ENCODE measurements at regions not wholly inside any gene's neighbourhood (a gene's known extent, or its start where the extent isn't known, plus 50 kb on each side); places are given as distances from the start of the nearest gene placed in this dataset.

- H3K56ac ChIP-seq (replicated peaks; ENCODE audit: insufficient read length, low read depth, low read length), result peak overlapping the region; percentile 77
- peak; percentile 77 for TF ChIP-seq YY1 (IDR thresholded peaks at IDR 0.05; ENCODE audit: low read depth, low read length)
- TF ChIP-seq CEBPB (IDR thresholded peaks at IDR 0.05; ENCODE audit: low read depth, low read length), result no peak
- peak in 1 of 2 experiments; percentile 4; a peak in 1 of 4 replicates for TF ChIP-seq RAD21 (IDR thresholded peaks at IDR 0.05 in 1 of 2, conservative IDR thresholded peaks at IDR 0.05 in 1 of 2; ENCODE audit: low read depth in 2 of 2, low read length in 2 of 2)
- no peak for TF ChIP-seq CBX8 (IDR thresholded peaks at IDR 0.05; ENCODE audit: borderline replicate concordance, low read depth, low read length)
- peak; percentile 63; the same call in 1 of the 2 replicates for TF ChIP-seq BACH1 (IDR thresholded peaks at IDR 0.05; ENCODE audit: low read length)
- no peak for TF ChIP-seq ASH2L (IDR thresholded peaks at IDR 0.05; ENCODE audit: low read length)
- 0 out of 2 replicates have a peak, but pooled peaks have one; percentile 15 for TF ChIP-seq TAF1 (IDR thresholded peaks at IDR 0.05; ENCODE audit: low read depth, low read length)
- peak; percentile 66; the same call in 1 of the 2 replicates for TF ChIP-seq MAFK (IDR thresholded peaks at IDR 0.05; ENCODE audit: low read depth, low read length)
- TF ChIP-seq SP4 (IDR thresholded peaks at IDR 0.05; ENCODE audit: low read length), result no peak
- no peak overlapping the region for H2BK15ac ChIP-seq (ENCODE audit: low read length)
- H3K4me2 ChIP-seq (ENCODE audit: insufficient read depth in 1 of 2, low read depth in 2 of 2, low read length in 2 of 2), result peak overlapping the region; percentile 46 to 62; a peak in 3 of 4 replicates
- peak overlapping the region; percentile 100 for H2BK20ac ChIP-seq (ENCODE audit: low read length)
- FAIRE-seq (peak; percentile 57), DNase-seq (ENCODE audit: low read depth in 1 of 2, low spot score in 2 of 2) (peak; percentile 7 to 55)
- no peaks in the 10 kb centered on the region for H4K20me1 ChIP-seq (replicated peaks in 1 of 2; ENCODE audit: control insufficient read depth in 1 of 2, insufficient read depth in 2 of 2, low read length in 2 of 2)
- H3K4me1 ChIP-seq (replicated peaks in 1 of 4; ENCODE audit: control insufficient read depth in 3 of 4, insufficient read depth in 4 of 4, low read length in 3 of 4), result peaks cover 3 to 11% (median 6%) of the 10 kb centered on the region in 4 experiments; a peak in 6 of 7 replicates
- peaks cover 3 to 8% of the 10 kb centered on the region in 2 experiments; a peak in 1 of 4 replicates for H3K9me3 ChIP-seq (ENCODE audit: insufficient read depth in 2 of 2, low read depth in 1 of 2, low read length in 1 of 2)
- H3K4ac ChIP-seq (replicated peaks; ENCODE audit: insufficient read length, low read depth, low read length), result peak overlapping the region; percentile 32
- peak overlapping the region; percentile 81; the same call in 1 of the 2 replicates for H4K8ac ChIP-seq (ENCODE audit: extremely low read depth, insufficient read depth, low read length)
- ChIA-PET CTCF (ENCODE audit: partially characterized antibody) (interaction anchor here (0.7 kb wide), 1 partner anchor 440 kb away, joined by 3 read pairs; no protein-coding TSS in a partner anchor), POLR2A (ENCODE audit: partially characterized antibody) (interaction anchor here (0.7 to 1.8 kb wide), 5 partner anchors 14 to 555 kb away, joined by 3 to 5 read pairs (median 3); no protein-coding TSS in a partner anchor)
- peaks cover 3% of the 10 kb centered on the region; the same call in 1 of the 2 replicates for H3K23me2 ChIP-seq (ENCODE audit: low read depth, low read length)
- peak overlapping the region; percentile 95 for H2BK12ac ChIP-seq (ENCODE audit: low read depth, low read length)
- 43% methylated on average over 9 of the region's 9 CpGs; no CpG with 5 or more reads in 1 of the 2 experiments for WGBS, 2 experiments (ENCODE audit: extremely low coverage in 1 of 2, insufficient coverage in 1 of 2, insufficient read length in 1 of 2, insufficient replicate concordance in 2 of 2, low coverage in 1 of 2, low lambda C conversion rate in 2 of 2, missing lambda C conversion rate in 1 of 2)
- H3K14ac ChIP-seq (ENCODE audit: insufficient read length), result no peak overlapping the region
- peak overlapping the region; percentile 72 for H2AFZ ChIP-seq (ENCODE audit: low read length)
- no peaks in the 10 kb centered on the region for H3K27me3 ChIP-seq (replicated peaks in 1 of 4; ENCODE audit: control insufficient read depth in 3 of 4, extremely low read depth in 1 of 4, insufficient read depth in 3 of 4, low read length in 3 of 4)
- peak overlapping the region; percentile 90 for H4K91ac ChIP-seq (replicated peaks; ENCODE audit: insufficient read length, low read length)
- peak overlapping the region; percentile 91 for H3K27ac ChIP-seq (ENCODE audit: low read depth, low read length)
- peak overlapping the region; percentile 67 for H4K5ac ChIP-seq (ENCODE audit: insufficient read length, low read depth, low read length)
- H3K9ac ChIP-seq (replicated peaks in 1 of 4; ENCODE audit: extremely low read depth in 1 of 4, low read depth in 3 of 4, low read length in 3 of 4), result peak overlapping the region in 3 of 4 experiments; percentile 28 to 58 (median 54); a peak in 6 of 7 replicates
- no peak overlapping the region for H3K23ac ChIP-seq (ENCODE audit: insufficient read length)
- peak overlapping the region; percentile 95; the same call in 1 of the 2 replicates for H2AK5ac ChIP-seq (ENCODE audit: low read depth, low read length)
- H3K79me2 ChIP-seq (ENCODE audit: control insufficient read depth in 1 of 2, insufficient read depth in 2 of 2, low read length in 2 of 2), result peaks cover 0 to 15% of the 10 kb centered on the region in 2 experiments; a peak in 2 of 4 replicates
- peak overlapping the region; percentile 98 for H3K18ac ChIP-seq (ENCODE audit: extremely low read depth, low read length)
- H2BK5ac ChIP-seq (ENCODE audit: low read depth, low read length), result peak overlapping the region; percentile 100
- H3K79me1 ChIP-seq (ENCODE audit: low read depth, low read length), result no peaks in the 10 kb centered on the region
- H2BK120ac ChIP-seq (replicated peaks; ENCODE audit: low read depth, low read length), result peak overlapping the region; percentile 91
- H3K4me3 ChIP-seq (ENCODE audit: extremely low read depth in 1 of 4, insufficient read depth in 2 of 4, low read depth in 3 of 4, low read length in 4 of 4), result peak overlapping the region in 1 of 4 experiments; percentile 35; a peak in 3 of 8 replicates
- peaks cover 0 to 4% (median 2%) of the 10 kb centered on the region in 4 experiments; a peak in 2 of 8 replicates for H3K36me3 ChIP-seq (ENCODE audit: control insufficient read depth in 2 of 4, insufficient read depth in 4 of 4, low read length in 3 of 4)
These were observed 527.0 kb downstream of the NEBL start for GRCh38 chr10:20369863-20370736.

Data from H1 (cell line).